Ishikawa (cell line): ENCODE measurements at regions not wholly inside any gene's neighbourhood (a gene's known extent, or its start where the extent isn't known, plus 50 kb on each side); places are given as distances from the start of the nearest gene placed in this dataset.

ENCODE experiments used
- CEBPB ChIP-seq: IDR thresholded peaks from 2 replicates; pipeline ENCODE4 v1.6.1; 2012
- CREB1 ChIP-seq: IDR thresholded peaks from 2 replicates; pipeline ENCODE4 v1.6.1; 2012; ENCODE audit warnings: low read depth
- EGR1 ChIP-seq: IDR thresholded peaks from 2 replicates; pipeline ENCODE4 v1.6.1; 2012
- EP300 ChIP-seq: IDR thresholded peaks from 2 replicates; pipeline ENCODE4 v1.6.1; 2012; ENCODE audit warnings: borderline replicate concordance
- FOXM1 ChIP-seq: IDR thresholded peaks from 2 replicates; pipeline ENCODE4 v1.6.1; 2012; ENCODE audit warnings: low read depth, borderline replicate concordance
- NFIC ChIP-seq: IDR thresholded peaks from 2 replicates; pipeline ENCODE4 v1.6.1; 2012
- RAD21 ChIP-seq: IDR thresholded peaks from 2 replicates; pipeline ENCODE4 v1.6.1; 2012; ENCODE audit warnings: low read depth
- TAF1 ChIP-seq: IDR thresholded peaks from 2 replicates; pipeline ENCODE4 v1.6.1; 2012; ENCODE audit warnings: low read depth, mild to moderate bottlenecking
- TCF12 ChIP-seq: IDR thresholded peaks from 2 replicates; pipeline ENCODE4 v1.6.1; 2012; ENCODE audit warnings: low read depth
- TEAD4 ChIP-seq: IDR thresholded peaks from 2 replicates; pipeline ENCODE4 v1.6.1; 2012
- YY1 ChIP-seq: IDR thresholded peaks from 2 replicates; pipeline ENCODE4 v1.6.1; 2012; ENCODE audit warnings: low read depth
- ZBTB7A ChIP-seq: IDR thresholded peaks from 2 replicates; pipeline ENCODE4 v1.6.1; 2012; ENCODE audit warnings: low read depth
- TF ChIP-seq, protein P1 (sequence below): IDR thresholded peaks from 2 replicates; pipeline ENCODE4 v1.6.1; 2012; ENCODE audit warnings: low read depth, mild to moderate bottlenecking
- TF ChIP-seq, protein P2 (sequence below): IDR thresholded peaks from 2 replicates; pipeline ENCODE4 v1.6.1; 2012
- TF ChIP-seq, protein P3 (sequence below): IDR thresholded peaks from 2 replicates; pipeline ENCODE4 v1.6.1; 2012

GRCh38 chr18:54743605-54743995, 84.7 kb upstream of the RAB27B start:
- no peak for TF ChIP-seq NFIC
- TF ChIP-seq, protein P1, sequence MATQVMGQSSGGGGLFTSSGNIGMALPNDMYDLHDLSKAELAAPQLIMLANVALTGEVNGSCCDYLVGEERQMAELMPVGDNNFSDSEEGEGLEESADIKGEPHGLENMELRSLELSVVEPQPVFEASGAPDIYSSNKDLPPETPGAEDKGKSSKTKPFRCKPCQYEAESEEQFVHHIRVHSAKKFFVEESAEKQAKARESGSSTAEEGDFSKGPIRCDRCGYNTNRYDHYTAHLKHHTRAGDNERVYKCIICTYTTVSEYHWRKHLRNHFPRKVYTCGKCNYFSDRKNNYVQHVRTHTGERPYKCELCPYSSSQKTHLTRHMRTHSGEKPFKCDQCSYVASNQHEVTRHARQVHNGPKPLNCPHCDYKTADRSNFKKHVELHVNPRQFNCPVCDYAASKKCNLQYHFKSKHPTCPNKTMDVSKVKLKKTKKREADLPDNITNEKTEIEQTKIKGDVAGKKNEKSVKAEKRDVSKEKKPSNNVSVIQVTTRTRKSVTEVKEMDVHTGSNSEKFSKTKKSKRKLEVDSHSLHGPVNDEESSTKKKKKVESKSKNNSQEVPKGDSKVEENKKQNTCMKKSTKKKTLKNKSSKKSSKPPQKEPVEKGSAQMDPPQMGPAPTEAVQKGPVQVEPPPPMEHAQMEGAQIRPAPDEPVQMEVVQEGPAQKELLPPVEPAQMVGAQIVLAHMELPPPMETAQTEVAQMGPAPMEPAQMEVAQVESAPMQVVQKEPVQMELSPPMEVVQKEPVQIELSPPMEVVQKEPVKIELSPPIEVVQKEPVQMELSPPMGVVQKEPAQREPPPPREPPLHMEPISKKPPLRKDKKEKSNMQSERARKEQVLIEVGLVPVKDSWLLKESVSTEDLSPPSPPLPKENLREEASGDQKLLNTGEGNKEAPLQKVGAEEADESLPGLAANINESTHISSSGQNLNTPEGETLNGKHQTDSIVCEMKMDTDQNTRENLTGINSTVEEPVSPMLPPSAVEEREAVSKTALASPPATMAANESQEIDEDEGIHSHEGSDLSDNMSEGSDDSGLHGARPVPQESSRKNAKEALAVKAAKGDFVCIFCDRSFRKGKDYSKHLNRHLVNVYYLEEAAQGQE: no peak
- TF ChIP-seq EP300: no peak
- TF ChIP-seq, protein P2, sequence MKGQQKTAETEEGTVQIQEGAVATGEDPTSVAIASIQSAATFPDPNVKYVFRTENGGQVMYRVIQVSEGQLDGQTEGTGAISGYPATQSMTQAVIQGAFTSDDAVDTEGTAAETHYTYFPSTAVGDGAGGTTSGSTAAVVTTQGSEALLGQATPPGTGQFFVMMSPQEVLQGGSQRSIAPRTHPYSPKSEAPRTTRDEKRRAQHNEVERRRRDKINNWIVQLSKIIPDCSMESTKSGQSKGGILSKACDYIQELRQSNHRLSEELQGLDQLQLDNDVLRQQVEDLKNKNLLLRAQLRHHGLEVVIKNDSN: no peak

GRCh38 chr18:54749291-54749690, 79.0 kb upstream of the RAB27B start:
- TF ChIP-seq EGR1 (no peak), YY1 (no peak), CEBPB (no peak), TAF1 (no peak), CREB1 (no peak), RAD21 (no peak), TEAD4 (no peak), ZBTB7A (no peak), FOXM1 (no peak), EP300 (no peak), NFIC (no peak), TCF12 (no peak)
- TF ChIP-seq, protein P3, sequence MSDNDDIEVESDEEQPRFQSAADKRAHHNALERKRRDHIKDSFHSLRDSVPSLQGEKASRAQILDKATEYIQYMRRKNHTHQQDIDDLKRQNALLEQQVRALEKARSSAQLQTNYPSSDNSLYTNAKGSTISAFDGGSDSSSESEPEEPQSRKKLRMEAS: no peak
- TF ChIP-seq, protein P1: no peak
- TF ChIP-seq, protein P2: no peak

DNA sequence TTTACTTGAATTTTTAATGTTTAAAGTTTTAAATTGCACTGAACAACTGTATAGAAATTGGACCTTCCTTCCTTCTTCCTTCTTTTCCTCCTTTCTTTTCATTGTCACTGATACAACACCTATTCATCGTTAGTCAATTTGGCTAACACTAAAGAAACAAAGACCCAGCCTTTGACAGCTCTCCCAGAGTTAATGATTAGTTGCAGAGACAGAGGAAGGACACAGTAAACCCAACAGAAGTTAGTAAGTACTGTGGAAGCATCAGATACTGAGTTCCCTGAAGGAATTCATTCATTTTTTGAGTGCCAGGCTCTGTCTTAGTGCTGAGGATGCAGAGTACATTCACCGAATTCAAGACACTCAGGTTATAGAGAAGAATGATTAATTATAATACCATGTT, 77.9 kb upstream of the RAB27B start:
- TF ChIP-seq EGR1 (no peak), YY1 (no peak), ZBTB7A (no peak), CEBPB (no peak), TAF1 (no peak), CREB1 (no peak), NFIC (no peak), FOXM1 (no peak), TEAD4 (no peak), RAD21 (no peak), TCF12 (no peak), EP300 (no peak)
- TF ChIP-seq, protein P2: no peak
- TF ChIP-seq, protein P3: no peak
- TF ChIP-seq, protein P1: no peak

- TF ChIP-seq CREB1: no peak
- no peak for TF ChIP-seq YY1
- TF ChIP-seq TCF12: no peak
- TF ChIP-seq FOXM1: no peak
- TF ChIP-seq TEAD4: no peak
- TF ChIP-seq RAD21: no peak
- no peak for TF ChIP-seq TAF1
- no peak for TF ChIP-seq ZBTB7A
- TF ChIP-seq, protein P2: no peak
- TF ChIP-seq NFIC: no peak
- TF ChIP-seq EGR1: no peak
- TF ChIP-seq CEBPB: no peak
- TF ChIP-seq, protein P3: no peak
- TF ChIP-seq, protein P1: no peak
These were observed 76.1 kb upstream of the RAB27B start for GRCh38 chr18:54752185-54752584.
